Skeletal muscle cell (primary cell): ENCODE measurements at regions not wholly inside any gene's neighbourhood (a gene's known extent, or its start where the extent isn't known, plus 50 kb on each side); places are given as distances from the start of the nearest gene placed in this dataset.
A peak's percentile ranks its signal among the peaks of the same experiment; 100 is the strongest.
"Not testable (repeated sequence)": the region's sequence is repeated elsewhere in the genome, so short reads cannot be mapped to it uniquely, and the experiment has no call there.

ENCODE experiments used
- DNase-seq: peaks from one replicate; pipeline ENCODE4 v3.0.0-alpha.2; 2010; ENCODE audit warnings: low read depth
- H3K4me3 ChIP-seq: 2 replicates; pipeline ENCODE4 v1.5.1; 2011; ENCODE audit warnings: low read depth, mild to moderate bottlenecking, control low read depth, low read length, moderate library complexity

DNA sequence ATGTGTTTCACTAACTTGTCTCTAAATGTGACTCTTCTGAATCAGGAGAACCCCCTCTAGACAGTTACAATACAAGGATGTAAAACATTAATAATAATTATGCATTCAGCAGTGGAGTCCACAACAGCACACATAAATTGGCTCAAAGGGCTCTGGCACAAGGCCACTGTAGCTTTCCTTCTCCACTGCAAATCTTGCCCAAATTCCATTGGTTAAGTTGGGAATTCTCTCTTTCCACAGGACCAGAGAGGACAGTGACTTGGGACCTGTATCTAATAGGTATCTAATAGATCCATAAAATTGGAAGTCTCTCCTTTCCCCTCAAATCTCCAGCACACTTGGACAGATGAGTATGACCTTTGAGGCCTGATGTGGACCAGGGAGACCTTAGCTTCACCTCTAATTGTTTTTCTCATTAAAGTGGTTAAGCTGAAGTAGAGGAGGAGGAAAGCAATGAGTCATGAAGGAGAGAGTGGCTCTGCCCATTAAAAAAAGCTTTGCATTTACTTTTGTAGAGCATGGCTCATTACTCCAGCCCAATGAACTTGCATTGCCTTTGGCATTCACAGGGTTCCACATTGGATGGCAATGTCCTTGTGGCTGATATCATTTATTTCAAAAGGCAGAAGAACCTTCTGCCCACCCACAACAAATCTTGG lies 72.3 kb upstream of the SH3RF1 start:
- H3K4me3 ChIP-seq: no peak overlapping the region
- no peak for DNase-seq

GRCh38 chr4:169342159-169342860 lies 71.6 kb upstream of the SH3RF1 start:
- no peak overlapping the region for H3K4me3 ChIP-seq
- DNase-seq: no peak

DNA sequence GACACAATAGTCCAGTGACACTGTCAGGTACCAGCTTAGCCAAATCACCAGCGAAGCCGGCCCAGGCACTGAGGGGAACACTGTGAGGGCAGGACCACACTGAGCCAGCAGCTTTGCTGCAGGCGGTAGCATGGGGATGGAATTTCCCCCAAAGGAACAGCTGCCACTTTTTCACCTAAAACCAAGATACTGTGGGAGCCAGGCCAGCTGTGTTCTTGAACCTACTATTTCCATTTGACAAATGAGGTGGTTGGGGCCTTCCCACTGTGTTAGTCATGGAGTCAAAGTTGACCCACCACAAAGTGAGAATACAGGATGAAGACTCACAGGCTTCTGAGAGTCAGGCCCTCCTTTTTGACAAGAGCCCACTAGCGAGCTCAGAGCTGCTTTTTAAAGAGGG lies 70.7 kb upstream of the SH3RF1 start:
- no peak overlapping the region for H3K4me3 ChIP-seq
- peak; percentile 75 for DNase-seq

GRCh38 chr4:169340834-169341233 lies 70.1 kb upstream of the SH3RF1 start:
- no peak overlapping the region for H3K4me3 ChIP-seq
- no peak for DNase-seq

DNA sequence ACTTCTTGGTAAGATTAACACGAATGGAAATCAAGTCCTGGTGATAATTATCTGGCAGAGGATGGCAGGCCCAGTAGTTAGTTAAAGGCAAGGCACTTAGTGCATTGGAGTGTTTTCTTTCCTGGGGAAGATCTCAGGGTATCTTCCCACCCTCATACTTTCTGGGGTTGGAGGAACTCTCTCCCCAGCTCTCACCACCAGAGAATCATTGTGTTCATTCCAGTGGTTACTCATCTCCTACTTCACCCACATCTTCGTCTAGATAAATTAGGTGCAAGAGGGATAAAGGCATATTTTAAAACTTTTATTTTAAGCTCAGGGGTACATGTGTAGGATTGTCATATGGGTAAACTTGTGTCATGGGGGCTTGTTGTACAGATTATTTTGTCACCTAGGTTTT lies 67.5 kb upstream of the SH3RF1 start:
- no peak for DNase-seq
- H3K4me3 ChIP-seq: no peak overlapping the region

DNA sequence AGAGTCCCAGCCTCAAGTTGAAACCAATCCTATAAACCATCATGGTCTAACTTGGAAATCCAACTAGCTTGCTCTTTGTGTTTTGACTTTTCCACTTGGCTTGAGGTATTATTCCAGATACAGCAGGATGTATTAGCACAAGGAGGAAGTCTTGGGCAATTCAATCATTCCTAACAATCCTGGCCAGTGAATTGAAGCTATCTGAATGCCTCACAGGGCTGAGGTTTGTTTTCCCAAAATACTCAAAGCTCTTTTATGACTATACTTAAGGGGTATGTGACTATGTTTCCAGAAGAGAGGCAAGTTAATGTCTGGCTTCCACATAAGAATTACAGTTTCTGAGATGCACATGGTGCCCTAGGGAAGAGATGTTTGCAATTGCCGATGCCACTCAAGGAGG lies 66.8 kb upstream of the SH3RF1 start:
- DNase-seq: peak; percentile 83
- no peak overlapping the region for H3K4me3 ChIP-seq

GRCh38 chr4:169335331-169335730 lies 64.6 kb upstream of the SH3RF1 start:
- H3K4me3 ChIP-seq: no peak overlapping the region
- no peak for DNase-seq

- no peak overlapping the region for H3K4me3 ChIP-seq
- DNase-seq: no peak
These were observed 63.6 kb upstream of the SH3RF1 start for GRCh38 chr4:169334335-169334734.

GRCh38 chr4:169333265-169333664 lies 62.5 kb upstream of the SH3RF1 start:
- no peak for DNase-seq

GRCh38 chr4:169332583-169332982 lies 61.8 kb upstream of the SH3RF1 start:
- DNase-seq: no peak
- no peak overlapping the region for H3K4me3 ChIP-seq

More at GRCh38 chr4:169333265-169333664, 62.5 kb upstream of the SH3RF1 start:
- no peak overlapping the region for H3K4me3 ChIP-seq

DNA sequence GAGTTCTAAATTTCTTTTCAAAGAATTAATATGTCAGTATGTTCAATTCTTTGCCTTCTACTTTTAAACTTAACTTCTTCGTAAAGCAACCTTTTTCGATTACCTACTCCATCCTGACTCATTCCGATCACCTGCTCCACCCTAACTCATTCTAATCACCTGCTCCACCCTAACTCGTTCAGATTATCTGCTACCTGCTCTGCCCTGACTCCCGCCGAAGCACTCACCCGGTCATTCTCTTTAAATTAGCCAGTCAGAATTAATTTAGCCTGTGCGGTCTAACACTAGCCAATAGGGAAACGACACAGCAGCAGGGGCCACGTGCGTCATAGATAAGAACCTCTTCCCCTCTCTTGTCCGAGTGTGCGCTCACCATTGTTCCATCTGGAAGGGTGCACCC lies 60.1 kb upstream of the SH3RF1 start:
- DNase-seq: no peak
- H3K4me3 ChIP-seq: no peak overlapping the region

- DNase-seq: no peak
- H3K4me3 ChIP-seq: no peak overlapping the region
These were observed 59.3 kb upstream of the SH3RF1 start for GRCh38 chr4:169330095-169330494.

GRCh38 chr4:169327951-169328350 lies 57.2 kb upstream of the SH3RF1 start:
- no peak overlapping the region for H3K4me3 ChIP-seq
- no peak for DNase-seq

DNA sequence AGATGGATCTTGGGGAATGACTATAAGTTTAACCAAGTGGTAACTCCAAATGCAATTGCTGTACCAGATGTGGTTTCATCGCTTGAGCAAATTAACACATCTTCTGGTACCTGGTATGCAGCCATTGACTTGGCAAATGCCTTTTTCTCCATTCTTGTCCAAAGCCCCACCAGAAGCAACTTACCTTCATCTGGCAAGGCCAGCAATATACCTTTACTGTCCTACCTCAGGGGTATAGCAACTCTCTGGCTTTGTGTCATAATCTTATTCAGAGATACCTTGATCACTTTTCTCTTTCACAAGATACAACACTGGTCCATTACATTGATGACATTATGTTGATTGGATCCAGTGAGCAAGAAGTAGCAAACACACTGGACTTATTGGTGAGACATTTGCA lies 53.2 kb upstream of the SH3RF1 start:
- DNase-seq, H3K4me3 ChIP-seq: not testable (repeated sequence)

DNA sequence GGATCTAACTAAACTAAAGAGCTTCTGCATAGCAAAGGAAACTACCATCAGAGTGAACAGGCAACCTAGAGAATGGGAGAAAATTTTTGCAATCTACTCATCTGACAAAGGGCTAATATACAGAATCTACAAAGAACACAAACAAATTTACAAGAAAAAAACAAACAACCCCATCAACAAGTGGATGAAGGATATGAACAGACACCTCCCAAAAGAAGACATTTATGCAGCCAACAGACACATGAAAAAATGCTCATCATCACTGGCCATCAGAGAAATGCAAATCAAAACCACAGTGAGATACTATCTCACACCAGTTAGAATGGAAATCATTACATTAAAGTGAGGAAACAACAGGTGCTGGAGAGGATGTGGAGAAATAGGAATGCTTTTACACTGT lies 52.1 kb upstream of the SH3RF1 start:
- H3K4me3 ChIP-seq, DNase-seq: not testable (repeated sequence)
